AG08395 (cell line): ENCODE measurements at regions not wholly inside any gene's neighbourhood (a gene's known extent, or its start where the extent isn't known, plus 50 kb on each side); places are given as distances from the start of the nearest gene placed in this dataset.

ENCODE experiments used
- DNase-seq: peaks from one replicate; pipeline ENCODE4 v3.0.0; 2012; ENCODE audit warnings: mixed read lengths, low spot score

GRCh38 chr5:56512313-56512996 lies 279.3 kb upstream of the ANKRD55 start:
- no peak for DNase-seq

GRCh38 chr5:56511326-56511841 lies 278.3 kb upstream of the ANKRD55 start:
- no peak for DNase-seq

GRCh38 chr5:56508249-56508648 lies 275.1 kb upstream of the ANKRD55 start:
- no peak for DNase-seq

- no peak for DNase-seq
These were observed 274.3 kb upstream of the ANKRD55 start for GRCh38 chr5:56507351-56507930.

GRCh38 chr5:56506211-56506965 lies 273.3 kb upstream of the ANKRD55 start:
- peak; percentile 19 for DNase-seq

GRCh38 chr5:56503929-56504328 lies 270.8 kb upstream of the ANKRD55 start:
- DNase-seq = no peak

- DNase-seq = no peak
These were observed 268.8 kb upstream of the ANKRD55 start for GRCh38 chr5:56501781-56502557.

GRCh38 chr5:56499901-56500300 lies 266.8 kb upstream of the ANKRD55 start:
- no peak for DNase-seq

GRCh38 chr5:56499491-56499890 lies 266.4 kb upstream of the ANKRD55 start:
- DNase-seq = no peak

- no peak for DNase-seq
These were observed 265.7 kb upstream of the ANKRD55 start for GRCh38 chr5:56498759-56499395.

- DNase-seq = no peak
These were observed 263.5 kb upstream of the ANKRD55 start for GRCh38 chr5:56496581-56497063.

- DNase-seq = peak; percentile 36
These were observed 261.2 kb upstream of the ANKRD55 start for GRCh38 chr5:56494300-56494731.

GRCh38 chr5:56493766-56494165 lies 260.6 kb upstream of the ANKRD55 start:
- no peak for DNase-seq

- DNase-seq = no peak
These were observed 260.2 kb upstream of the ANKRD55 start for GRCh38 chr5:56493308-56493707.

- no peak for DNase-seq
These were observed 259.7 kb upstream of the ANKRD55 start for GRCh38 chr5:56492812-56493211.

GRCh38 chr5:56490971-56491468 lies 257.9 kb upstream of the ANKRD55 start:
- no peak for DNase-seq

GRCh38 chr5:56489272-56489671 lies 256.1 kb upstream of the ANKRD55 start:
- no peak for DNase-seq

- DNase-seq = no peak
These were observed 254.5 kb upstream of the ANKRD55 start for GRCh38 chr5:56487528-56488115.

- no peak for DNase-seq
These were observed 249.2 kb upstream of the ANKRD55 start for GRCh38 chr5:56482363-56482762.

- peak; percentile 52 for DNase-seq
These were observed 248.6 kb upstream of the ANKRD55 start for GRCh38 chr5:56481428-56482357.
